H1 (cell line): ENCODE measurements at regions not wholly inside any gene's neighbourhood (a gene's known extent, or its start where the extent isn't known, plus 50 kb on each side); places are given as distances from the start of the nearest gene placed in this dataset.

ENCODE experiments used
- CHD7 ChIP-seq: fragments of 300-600 bp; sonication (generic); IDR thresholded peaks from 2 replicates; pipeline ENCODE4 v1.7.1; 2012; ENCODE audit warnings: low read length, moderate library complexity, mild to moderate bottlenecking, inconsistent platforms; ENCODE audit not compliant: insufficient replicate concordance
- YY1 ChIP-seq: IDR thresholded peaks from 2 replicates; pipeline ENCODE4 v1.6.1; 2011; ENCODE audit warnings: low read depth, mild to moderate bottlenecking, low read length
- TF ChIP-seq, protein P1 (sequence below), 3 experiments: IDR thresholded peaks; 1 replicate in 2 of 3; 2 replicates in 1 of 3; pipeline versions ENCODE4 v1.5.1 to v1.6.1; 2011; ENCODE audit warnings: low read length in 3 of 3, mild to moderate bottlenecking in 3 of 3, inconsistent platforms in 2 of 3, low read depth in 1 of 3, moderate library complexity in 1 of 3; ENCODE audit not compliant: insufficient read depth in 1 of 3; ENCODE audit errors: control extremely low read depth in 1 of 3
- TF ChIP-seq, protein P2 (sequence below): IDR thresholded peaks from 2 replicates; pipeline ENCODE4 v1.6.1; 2011; ENCODE audit warnings: low read length, improper control_type of control experiment

DNA sequence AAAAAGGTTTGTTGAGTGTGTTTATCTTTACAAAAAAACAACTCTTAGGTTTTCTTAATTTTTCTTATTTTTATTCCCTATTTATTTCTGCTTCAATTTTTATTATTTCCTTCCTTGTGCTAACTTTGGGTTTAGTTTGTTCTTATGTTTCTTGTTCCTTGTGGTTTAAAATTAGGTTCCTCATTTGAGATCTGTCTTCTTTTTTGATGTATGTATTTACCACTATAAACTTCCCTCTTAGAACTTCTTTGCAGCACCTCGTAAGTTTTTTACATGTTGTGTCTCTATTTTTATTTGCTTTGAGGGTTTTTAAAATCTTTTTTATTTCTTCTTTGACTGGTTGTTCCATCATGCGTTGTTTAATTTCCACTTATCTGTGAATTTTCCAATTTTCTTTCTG is 1217.1 kb upstream of the CELF2 start (continued):
- no peak for TF ChIP-seq CHD7
- no peak for TF ChIP-seq YY1
- TF ChIP-seq, protein P1, sequence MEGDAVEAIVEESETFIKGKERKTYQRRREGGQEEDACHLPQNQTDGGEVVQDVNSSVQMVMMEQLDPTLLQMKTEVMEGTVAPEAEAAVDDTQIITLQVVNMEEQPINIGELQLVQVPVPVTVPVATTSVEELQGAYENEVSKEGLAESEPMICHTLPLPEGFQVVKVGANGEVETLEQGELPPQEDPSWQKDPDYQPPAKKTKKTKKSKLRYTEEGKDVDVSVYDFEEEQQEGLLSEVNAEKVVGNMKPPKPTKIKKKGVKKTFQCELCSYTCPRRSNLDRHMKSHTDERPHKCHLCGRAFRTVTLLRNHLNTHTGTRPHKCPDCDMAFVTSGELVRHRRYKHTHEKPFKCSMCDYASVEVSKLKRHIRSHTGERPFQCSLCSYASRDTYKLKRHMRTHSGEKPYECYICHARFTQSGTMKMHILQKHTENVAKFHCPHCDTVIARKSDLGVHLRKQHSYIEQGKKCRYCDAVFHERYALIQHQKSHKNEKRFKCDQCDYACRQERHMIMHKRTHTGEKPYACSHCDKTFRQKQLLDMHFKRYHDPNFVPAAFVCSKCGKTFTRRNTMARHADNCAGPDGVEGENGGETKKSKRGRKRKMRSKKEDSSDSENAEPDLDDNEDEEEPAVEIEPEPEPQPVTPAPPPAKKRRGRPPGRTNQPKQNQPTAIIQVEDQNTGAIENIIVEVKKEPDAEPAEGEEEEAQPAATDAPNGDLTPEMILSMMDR (IDR thresholded peaks at IDR 0.05; ENCODE audit: control extremely low read depth in 1 of 3, insufficient read depth in 1 of 3, low read depth in 1 of 3, low read length in 3 of 3), result no peak
- TF ChIP-seq, protein P2, sequence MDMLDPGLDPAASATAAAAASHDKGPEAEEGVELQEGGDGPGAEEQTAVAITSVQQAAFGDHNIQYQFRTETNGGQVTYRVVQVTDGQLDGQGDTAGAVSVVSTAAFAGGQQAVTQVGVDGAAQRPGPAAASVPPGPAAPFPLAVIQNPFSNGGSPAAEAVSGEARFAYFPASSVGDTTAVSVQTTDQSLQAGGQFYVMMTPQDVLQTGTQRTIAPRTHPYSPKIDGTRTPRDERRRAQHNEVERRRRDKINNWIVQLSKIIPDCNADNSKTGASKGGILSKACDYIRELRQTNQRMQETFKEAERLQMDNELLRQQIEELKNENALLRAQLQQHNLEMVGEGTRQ, result no peak
